HepG2 (cell line): ENCODE measurements at regions not wholly inside any gene's neighbourhood (a gene's known extent, or its start where the extent isn't known, plus 50 kb on each side); places are given as distances from the start of the nearest gene placed in this dataset.

Source experiments
- BRF2 ChIP-seq: sonication (generic); formaldehyde crosslinking; IDR thresholded peaks from 2 replicates; pipeline ENCODE4 v1.8.1; 2022; ENCODE audit warnings: mild to moderate bottlenecking, missing genetic modification reagents
- CHD2 ChIP-seq: IDR thresholded peaks from 2 replicates; pipeline ENCODE4 v1.6.1; 2011; ENCODE audit warnings: low read depth, low read length, improper control_type of control experiment
- DR1 ChIP-seq: sonication (generic); formaldehyde crosslinking; IDR thresholded peaks from 2 replicates; pipeline ENCODE4 v1.8.0; 2021; ENCODE audit warnings: mild to moderate bottlenecking, missing genetic modification reagents, inconsistent platforms
- HIC2 ChIP-seq: sonication (generic); formaldehyde crosslinking; IDR thresholded peaks from 2 replicates; pipeline ENCODE4 v1.9.0; 2022; ENCODE audit warnings: low read depth, missing genetic modification reagents
- ZNF282 ChIP-seq: fragments of 450-650 bp; IDR thresholded peaks from 2 replicates; pipeline ENCODE4 v1.6.1; 2018; ENCODE audit not compliant: partially characterized antibody
- TF ChIP-seq, protein P1 (sequence below): sonication (generic); formaldehyde crosslinking; IDR thresholded peaks from 2 replicates; pipeline ENCODE4 v1.5.1; 2020; ENCODE audit warnings: mild to moderate bottlenecking, missing genetic modification reagents, moderate library complexity

DNA sequence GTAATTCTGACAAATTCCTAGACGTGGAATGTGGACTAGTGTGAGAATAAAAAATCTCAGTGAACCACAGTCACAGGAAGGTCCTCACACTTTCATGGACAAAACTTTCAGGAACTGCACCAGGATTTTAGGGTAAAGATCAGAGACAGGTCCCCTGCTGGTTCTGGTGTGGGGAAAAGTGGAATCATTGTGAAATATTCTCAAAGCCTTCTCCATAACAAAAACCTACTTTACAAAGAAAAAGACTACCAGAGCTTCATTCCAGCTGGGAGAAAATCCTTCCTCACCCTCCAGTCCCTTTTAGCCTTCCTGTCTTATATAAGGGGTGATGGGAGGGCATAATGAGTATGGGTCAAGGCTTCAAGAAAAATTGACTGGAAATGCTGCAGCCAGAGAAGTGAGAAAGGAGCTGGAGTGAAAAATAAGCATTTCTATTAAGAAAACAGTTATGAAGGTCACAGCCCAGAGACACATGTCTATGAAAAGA, 325.8 kb downstream of the ARAP2 start (continued):
- TF ChIP-seq, protein P1, sequence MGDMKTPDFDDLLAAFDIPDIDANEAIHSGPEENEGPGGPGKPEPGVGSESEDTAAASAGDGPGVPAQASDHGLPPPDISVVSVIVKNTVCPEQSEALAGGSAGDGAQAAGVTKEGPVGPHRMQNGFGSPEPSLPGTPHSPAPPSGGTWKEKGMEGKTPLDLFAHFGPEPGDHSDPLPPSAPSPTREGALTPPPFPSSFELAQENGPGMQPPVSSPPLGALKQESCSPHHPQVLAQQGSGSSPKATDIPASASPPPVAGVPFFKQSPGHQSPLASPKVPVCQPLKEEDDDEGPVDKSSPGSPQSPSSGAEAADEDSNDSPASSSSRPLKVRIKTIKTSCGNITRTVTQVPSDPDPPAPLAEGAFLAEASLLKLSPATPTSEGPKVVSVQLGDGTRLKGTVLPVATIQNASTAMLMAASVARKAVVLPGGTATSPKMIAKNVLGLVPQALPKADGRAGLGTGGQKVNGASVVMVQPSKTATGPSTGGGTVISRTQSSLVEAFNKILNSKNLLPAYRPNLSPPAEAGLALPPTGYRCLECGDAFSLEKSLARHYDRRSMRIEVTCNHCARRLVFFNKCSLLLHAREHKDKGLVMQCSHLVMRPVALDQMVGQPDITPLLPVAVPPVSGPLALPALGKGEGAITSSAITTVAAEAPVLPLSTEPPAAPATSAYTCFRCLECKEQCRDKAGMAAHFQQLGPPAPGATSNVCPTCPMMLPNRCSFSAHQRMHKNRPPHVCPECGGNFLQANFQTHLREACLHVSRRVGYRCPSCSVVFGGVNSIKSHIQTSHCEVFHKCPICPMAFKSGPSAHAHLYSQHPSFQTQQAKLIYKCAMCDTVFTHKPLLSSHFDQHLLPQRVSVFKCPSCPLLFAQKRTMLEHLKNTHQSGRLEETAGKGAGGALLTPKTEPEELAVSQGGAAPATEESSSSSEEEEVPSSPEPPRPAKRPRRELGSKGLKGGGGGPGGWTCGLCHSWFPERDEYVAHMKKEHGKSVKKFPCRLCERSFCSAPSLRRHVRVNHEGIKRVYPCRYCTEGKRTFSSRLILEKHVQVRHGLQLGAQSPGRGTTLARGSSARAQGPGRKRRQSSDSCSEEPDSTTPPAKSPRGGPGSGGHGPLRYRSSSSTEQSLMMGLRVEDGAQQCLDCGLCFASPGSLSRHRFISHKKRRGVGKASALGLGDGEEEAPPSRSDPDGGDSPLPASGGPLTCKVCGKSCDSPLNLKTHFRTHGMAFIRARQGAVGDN (CRISPR knock-in tag): no peak
- TF ChIP-seq HIC2 (CRISPR knock-in tag): no peak
- TF ChIP-seq DR1 (CRISPR knock-in tag): no peak
- TF ChIP-seq ZNF282: no peak
- TF ChIP-seq CHD2: no peak
- TF ChIP-seq BRF2 (CRISPR knock-in tag): no peak
